Osteocyte (in vitro differentiated cells): ENCODE measurements at regions not wholly inside any gene's neighbourhood (a gene's known extent, or its start where the extent isn't known, plus 50 kb on each side); places are given as distances from the start of the nearest gene placed in this dataset.

Experiments used
- DNase-seq: peaks from one replicate; pipeline ENCODE4 v3.0.0; 2021; ENCODE audit warnings: mixed read lengths; ENCODE audit not compliant: unreplicated experiment; ENCODE audit errors: extremely low spot score
- H3K27ac Mint-ChIP-seq: one replicate; pipeline ENCODE4 v1.8.0; 2021; ENCODE audit warnings: mild to moderate bottlenecking, mixed read lengths; ENCODE audit not compliant: unreplicated experiment
- H3K27me3 Mint-ChIP-seq: one replicate; pipeline ENCODE4 v1.8.0; 2021; ENCODE audit warnings: mixed read lengths; ENCODE audit not compliant: unreplicated experiment
- H3K36me3 Mint-ChIP-seq: one replicate; pipeline ENCODE4 v1.8.0; 2021; ENCODE audit warnings: mixed read lengths; ENCODE audit not compliant: unreplicated experiment
- H3K4me1 Mint-ChIP-seq: one replicate; pipeline ENCODE4 v1.8.0; 2021; ENCODE audit warnings: mixed read lengths; ENCODE audit not compliant: unreplicated experiment
- H3K4me3 Mint-ChIP-seq: one replicate; pipeline ENCODE4 v1.8.0; 2021; ENCODE audit warnings: mild to moderate bottlenecking, moderate library complexity, mixed read lengths; ENCODE audit not compliant: unreplicated experiment
- H3K9me3 Mint-ChIP-seq: one replicate; pipeline ENCODE4 v1.8.0; 2021; ENCODE audit warnings: mixed read lengths; ENCODE audit not compliant: unreplicated experiment
- TF ChIP-seq, protein P1 (sequence below): fragments of 200-600 bp; sonication (generic); IDR thresholded peaks from 2 replicates; pipeline ENCODE4 v1.5.0; 2021; ENCODE audit warnings: antibody characterized with exemption, mild to moderate bottlenecking, moderate library complexity

DNA sequence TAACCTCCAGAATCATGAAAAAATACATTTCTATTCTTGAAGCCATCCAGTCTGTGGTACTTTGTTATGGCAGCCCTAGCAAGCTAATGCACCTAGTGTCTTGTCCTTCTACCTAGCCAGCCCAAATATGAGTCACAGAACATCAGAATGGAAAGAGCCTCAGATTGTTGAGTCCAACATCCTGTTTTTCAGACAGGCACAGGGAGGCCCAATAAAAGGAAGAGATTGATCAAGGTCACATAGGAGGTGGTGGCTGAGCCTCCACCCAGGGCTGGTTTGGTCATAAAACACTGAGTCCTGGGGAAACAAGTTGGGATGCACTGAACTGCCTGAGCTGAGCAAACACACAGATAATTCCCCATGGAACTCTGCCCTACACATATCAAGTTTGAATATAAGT is 195.5 kb downstream of the TTC32 start:
- H3K9me3 Mint-ChIP-seq = peaks cover 2% of the 10 kb centered on the region
- H3K27ac Mint-ChIP-seq = no peak overlapping the region
- DNase-seq = no peak
- TF ChIP-seq, protein P1, sequence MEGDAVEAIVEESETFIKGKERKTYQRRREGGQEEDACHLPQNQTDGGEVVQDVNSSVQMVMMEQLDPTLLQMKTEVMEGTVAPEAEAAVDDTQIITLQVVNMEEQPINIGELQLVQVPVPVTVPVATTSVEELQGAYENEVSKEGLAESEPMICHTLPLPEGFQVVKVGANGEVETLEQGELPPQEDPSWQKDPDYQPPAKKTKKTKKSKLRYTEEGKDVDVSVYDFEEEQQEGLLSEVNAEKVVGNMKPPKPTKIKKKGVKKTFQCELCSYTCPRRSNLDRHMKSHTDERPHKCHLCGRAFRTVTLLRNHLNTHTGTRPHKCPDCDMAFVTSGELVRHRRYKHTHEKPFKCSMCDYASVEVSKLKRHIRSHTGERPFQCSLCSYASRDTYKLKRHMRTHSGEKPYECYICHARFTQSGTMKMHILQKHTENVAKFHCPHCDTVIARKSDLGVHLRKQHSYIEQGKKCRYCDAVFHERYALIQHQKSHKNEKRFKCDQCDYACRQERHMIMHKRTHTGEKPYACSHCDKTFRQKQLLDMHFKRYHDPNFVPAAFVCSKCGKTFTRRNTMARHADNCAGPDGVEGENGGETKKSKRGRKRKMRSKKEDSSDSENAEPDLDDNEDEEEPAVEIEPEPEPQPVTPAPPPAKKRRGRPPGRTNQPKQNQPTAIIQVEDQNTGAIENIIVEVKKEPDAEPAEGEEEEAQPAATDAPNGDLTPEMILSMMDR = no peak
- peaks cover 7% of the 10 kb centered on the region for H3K4me1 Mint-ChIP-seq
- no peaks in the 10 kb centered on the region for H3K36me3 Mint-ChIP-seq
- no peak overlapping the region for H3K4me3 Mint-ChIP-seq
- no peaks in the 10 kb centered on the region for H3K27me3 Mint-ChIP-seq

DNA sequence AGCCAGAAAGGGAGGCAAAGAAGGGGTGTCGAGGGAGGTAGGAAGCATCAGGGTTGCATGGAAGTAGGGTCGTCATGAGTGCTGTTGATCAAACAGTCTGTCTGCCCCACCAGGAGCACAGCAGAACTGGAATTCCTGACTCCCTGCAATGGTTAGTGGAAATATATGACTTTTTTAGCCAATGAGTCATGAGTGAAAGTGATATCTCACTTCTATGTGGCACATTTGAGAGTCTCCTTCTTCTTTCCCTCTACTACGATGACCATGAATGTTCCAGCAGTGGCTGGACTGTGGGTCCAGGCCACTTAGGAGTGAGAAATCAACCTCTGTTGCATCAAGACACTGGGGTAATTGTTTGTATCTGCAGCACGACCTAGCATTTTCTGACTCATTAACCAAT is 199.5 kb downstream of the TTC32 start:
- Mint-ChIP-seq H3K9me3 (peaks cover 6% of the 10 kb centered on the region), H3K4me1 (peaks cover 6% of the 10 kb centered on the region), H3K27me3 (no peaks in the 10 kb centered on the region), H3K27ac (no peak overlapping the region), H3K4me3 (no peak overlapping the region), H3K36me3 (peaks cover 5% of the 10 kb centered on the region)
- TF ChIP-seq, protein P1 = no peak
- DNase-seq = no peak

DNA sequence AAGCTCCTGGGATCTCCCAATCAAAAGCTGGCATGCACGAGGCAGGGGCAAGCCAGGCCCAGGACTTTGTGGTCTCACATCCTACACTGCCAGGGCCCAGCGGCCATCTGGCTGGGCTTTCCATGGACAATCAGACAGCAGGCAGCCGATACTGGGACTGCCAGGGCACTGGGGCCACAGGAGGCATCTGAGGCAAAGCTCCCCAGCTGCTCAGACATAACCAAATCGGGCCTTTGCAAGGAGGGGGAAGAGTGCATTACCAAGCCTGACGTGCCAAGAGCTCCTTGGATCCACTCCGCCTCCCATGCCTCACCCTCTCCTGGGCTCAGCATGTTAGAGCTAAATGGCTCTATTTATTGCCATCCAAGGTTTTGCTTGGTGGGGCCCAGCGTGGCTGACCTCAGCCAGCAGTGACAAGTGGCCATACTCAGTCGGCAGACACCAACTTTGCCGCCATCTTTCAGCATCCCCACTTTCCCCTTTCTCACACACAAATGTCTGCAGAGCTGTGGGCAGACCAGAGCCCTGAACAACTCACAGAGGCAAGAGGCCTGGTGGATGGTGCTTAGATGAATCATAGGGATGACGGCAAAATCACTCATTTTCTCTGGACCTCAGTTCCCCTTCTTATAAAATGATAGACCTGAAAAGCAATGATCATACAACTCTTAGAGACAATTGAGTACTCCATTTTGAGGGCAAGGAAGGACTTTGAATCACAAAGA is 200.8 kb downstream of the TTC32 start:
- Mint-ChIP-seq H3K4me3 (no peak overlapping the region), H3K9me3 (peaks cover 6% of the 10 kb centered on the region), H3K4me1 (peaks cover 6% of the 10 kb centered on the region), H3K27me3 (no peaks in the 10 kb centered on the region), H3K27ac (no peak overlapping the region), H3K36me3 (peaks cover 6% of the 10 kb centered on the region)
- no peak for DNase-seq
- TF ChIP-seq, protein P1 = no peak

DNA sequence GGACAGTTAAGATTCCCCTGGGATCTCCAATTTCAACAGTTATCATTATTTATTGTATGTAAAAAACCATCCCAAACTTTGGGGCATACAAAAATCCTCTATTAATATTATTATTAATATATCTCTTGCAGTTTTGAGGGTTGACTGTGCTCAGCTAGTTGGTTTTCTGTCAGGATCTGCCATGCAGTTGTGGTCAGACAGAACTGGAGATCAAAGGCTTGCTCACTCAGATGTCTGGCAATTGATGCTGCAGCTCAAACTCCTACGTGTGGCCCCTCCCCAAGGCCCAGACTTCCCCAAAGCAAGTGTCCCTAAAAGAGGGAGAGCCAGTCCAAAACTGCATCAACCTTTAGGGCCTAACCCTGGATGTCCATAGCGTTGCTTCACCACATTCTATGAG is 204.7 kb downstream of the TTC32 start:
- H3K4me3 Mint-ChIP-seq = no peak overlapping the region
- H3K27me3 Mint-ChIP-seq = no peaks in the 10 kb centered on the region
- H3K9me3 Mint-ChIP-seq = peaks cover 6% of the 10 kb centered on the region
- TF ChIP-seq, protein P1 = no peak
- peaks cover 6% of the 10 kb centered on the region for H3K36me3 Mint-ChIP-seq
- no peak overlapping the region for H3K27ac Mint-ChIP-seq
- DNase-seq = no peak
- peaks cover 3% of the 10 kb centered on the region for H3K4me1 Mint-ChIP-seq

DNA sequence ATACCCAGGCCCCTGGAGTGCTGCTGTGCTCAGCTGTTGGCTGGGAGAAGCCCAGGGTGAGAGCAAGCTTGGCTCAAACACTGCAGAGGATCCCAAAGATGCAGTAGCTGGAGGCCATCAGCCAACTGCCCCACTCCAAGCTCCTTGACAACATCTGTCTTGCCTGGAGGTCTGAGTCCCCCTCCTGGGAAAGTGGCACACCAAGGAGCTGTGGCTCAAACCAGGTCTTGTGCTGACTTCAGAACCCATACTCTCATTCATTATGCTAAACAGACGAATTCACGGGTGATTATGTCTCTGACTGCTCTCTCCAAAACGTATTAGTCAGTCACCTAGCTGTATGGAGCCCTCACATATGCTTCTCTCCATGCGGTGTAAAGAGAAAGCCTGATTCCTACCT is 206.1 kb downstream of the TTC32 start:
- TF ChIP-seq, protein P1 = no peak
- H3K27me3 Mint-ChIP-seq = no peaks in the 10 kb centered on the region
- H3K27ac Mint-ChIP-seq = no peak overlapping the region
- no peaks in the 10 kb centered on the region for H3K4me1 Mint-ChIP-seq
- no peak overlapping the region for H3K4me3 Mint-ChIP-seq
- peaks cover 6% of the 10 kb centered on the region for H3K36me3 Mint-ChIP-seq
- DNase-seq = no peak
- peaks cover 6% of the 10 kb centered on the region for H3K9me3 Mint-ChIP-seq
